ENCODE measurements at regions not wholly inside any gene's neighbourhood (a gene's known extent, or its start where the extent isn't known, plus 50 kb on each side); places are given as distances from the start of the nearest gene placed in this dataset.

DNA sequence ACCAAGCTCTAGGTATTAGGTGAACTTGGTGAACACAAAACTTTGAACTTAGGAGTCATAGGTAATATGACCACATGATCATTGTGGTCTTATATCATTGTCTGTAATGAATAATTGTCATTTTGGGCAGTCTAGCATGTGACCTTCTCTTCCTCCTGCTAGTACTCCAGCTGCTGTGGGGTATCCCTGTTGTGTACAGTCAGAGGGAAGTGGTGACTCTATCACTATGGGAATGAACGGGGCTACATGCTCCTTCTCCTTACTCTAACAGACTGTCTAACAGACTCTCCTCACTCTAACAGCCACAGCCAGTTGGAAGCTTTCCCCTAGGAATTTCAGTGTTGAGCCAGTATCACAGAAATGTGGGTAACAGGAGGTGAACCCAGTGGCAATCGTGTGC lies 68.2 kb upstream of the NEDD4L start:
- no peak for DNase-seq
- H4K8ac ChIP-seq (replicated peaks; ENCODE audit: insufficient read length, low read depth, low read length) = no peak overlapping the region
- H2BK12ac ChIP-seq (ENCODE audit: insufficient read length, low read depth, low read length) = no peak overlapping the region
- H3K4me1 ChIP-seq (ENCODE audit: insufficient read depth, low read length) = peaks cover 2% of the 10 kb centered on the region; the same call in 1 of the 2 replicates
- no peak for TF ChIP-seq CTCF (conservative IDR thresholded peaks at IDR 0.05)
- Mint-ChIP-seq H3K36me3 (ENCODE audit: insufficient read depth in 1 of 3, low read depth in 3 of 3) (no peaks in the 10 kb centered on the region), H3K4me1 (peaks cover 15 to 21% of the 10 kb centered on the region in 2 experiments), H3K9me3 (no peaks in the 10 kb centered on the region), H3K27me3 (ENCODE audit: low read depth) (no peaks in the 10 kb centered on the region), H3K4me3 (no peak overlapping the region), H3K27ac (no peak overlapping the region)
- no peak overlapping the region for H3K27ac ChIP-seq (ENCODE audit: insufficient read length, low read depth, low read length)
- no peak overlapping the region for H3K18ac ChIP-seq (ENCODE audit: insufficient read length, low read depth, low read length)
- no peak overlapping the region for H3K4me2 ChIP-seq (ENCODE audit: insufficient read depth, insufficient read length, low read length)
- no peak overlapping the region for H2AK5ac ChIP-seq (ENCODE audit: insufficient read length, low read length)
- no peak overlapping the region for H2BK15ac ChIP-seq (ENCODE audit: low read depth, low read length)
- no peaks in the 10 kb centered on the region for H3K79me1 ChIP-seq (ENCODE audit: insufficient read depth, low read depth, low read length, poor library complexity, severe bottlenecking)
- no peak overlapping the region for H3K4ac ChIP-seq (ENCODE audit: low read depth, low read length)
- no peak overlapping the region for H3K14ac ChIP-seq (ENCODE audit: insufficient read depth, low read length)
- no CpG with 5 or more reads among the region's 2 CpGs for WGBS (ENCODE audit: extremely low coverage, insufficient read length, low lambda C conversion rate)
- H3K23ac ChIP-seq (ENCODE audit: insufficient read length, low read depth, low read length) = no peak overlapping the region
- no peak overlapping the region for H2AFZ ChIP-seq (ENCODE audit: low read length)
- no peak overlapping the region for H2BK20ac ChIP-seq (ENCODE audit: low read depth, low read length, poor library complexity, severe bottlenecking)
- H3K23me2 ChIP-seq (ENCODE audit: insufficient read length, low read depth, low read length, poor library complexity, severe bottlenecking) = no peaks in the 10 kb centered on the region
- no peaks in the 10 kb centered on the region for H3K9me3 ChIP-seq (ENCODE audit: control insufficient read depth, low read depth, low read length)
- no peaks in the 10 kb centered on the region for H3K79me2 ChIP-seq (ENCODE audit: insufficient read depth, low read length)
- H2BK5ac ChIP-seq (ENCODE audit: insufficient read length, low read length) = no peak overlapping the region
- no peak overlapping the region for H3K56ac ChIP-seq (ENCODE audit: insufficient read length, low read depth, low read length)
- no peak overlapping the region for H4K91ac ChIP-seq (ENCODE audit: insufficient read length, low read depth, low read length)
- H2BK120ac ChIP-seq (ENCODE audit: low read depth, low read length, poor library complexity, severe bottlenecking) = no peak overlapping the region
- no peak overlapping the region for H3K9ac ChIP-seq (ENCODE audit: extremely low read depth, insufficient read length, low read length)
- H4K5ac ChIP-seq (ENCODE audit: insufficient read length, low read depth, low read length) = no peak overlapping the region
- H4K20me1 ChIP-seq (ENCODE audit: control insufficient read depth, insufficient read depth, insufficient read length) = no peaks in the 10 kb centered on the region
- H3T11ph ChIP-seq (ENCODE audit: low read length) = no peak overlapping the region
- H3K27me3 ChIP-seq (ENCODE audit: insufficient read depth, low read length) = no peaks in the 10 kb centered on the region

Data from H9 (cell line).